IMR-90 (cell line): ENCODE measurements at regions not wholly inside any gene's neighbourhood (a gene's known extent, or its start where the extent isn't known, plus 50 kb on each side); places are given as distances from the start of the nearest gene placed in this dataset.

Experiments
- ATAC-seq: fragments of 200-7000 bp; cut with Tn5 transposase; 2 replicates; pipeline ENCODE4 v1.9.1; 2020; ENCODE audit warnings: low read depth, mild to moderate bottlenecking, moderate library complexity
- BruUV-seq: library from RNA; stranded (reverse); fragments of 400-500 nt; replicated peaks from 2 replicates; lab custom pipeline; 2021; lab: Mats Ljungman, UMichigan
- CTCF ChIA-PET: fragments of 300-600 bp; formaldehyde crosslinking; extraction: SDS; loops from one replicate; lab custom pipeline; 2021; ENCODE audit warnings: antibody characterized with exemption; lab: Yijun Ruan, JAX
- POLR2A ChIA-PET: fragments of 300-600 bp; sonication (Branson Sonifier 250); formaldehyde crosslinking; loops from one replicate; lab custom pipeline; 2022; ENCODE audit warnings: antibody characterized with exemption; ENCODE audit not compliant: unreplicated experiment; lab: Charles Lee
- DNase-seq: peaks from one replicate; pipeline ENCODE4 v3.0.0; 2013
- H2AFZ ChIP-seq: replicated peaks from 2 replicates; pipeline ENCODE3; 2013; ENCODE audit warnings: low read length, mild to moderate bottlenecking; ENCODE audit not compliant: poor library complexity
- H2AK5ac ChIP-seq: 2 replicates; pipeline ENCODE4 v1.6.1; 2013; ENCODE audit warnings: low read depth, low read length, inconsistent platforms
- H2AK9ac ChIP-seq: replicated peaks from 2 replicates; pipeline ENCODE3; 2013; ENCODE audit warnings: mild to moderate bottlenecking, low read depth, low read length, moderate library complexity; ENCODE audit not compliant: poor library complexity
- H2BK120ac ChIP-seq: 2 replicates; pipeline ENCODE4 v1.6.1; 2013; ENCODE audit warnings: low read depth, low read length, inconsistent platforms
- H2BK15ac ChIP-seq: 3 replicates; pipeline ENCODE4 v1.6.1; 2013; ENCODE audit warnings: low read depth, low read length, inconsistent platforms
- H2BK20ac ChIP-seq: 2 replicates; pipeline ENCODE4 v1.6.1; 2013; ENCODE audit warnings: low read depth, mild to moderate bottlenecking, inconsistent platforms, low read length, moderate library complexity
- H2BK5ac ChIP-seq: 2 replicates; pipeline ENCODE4 v1.6.1; 2013; ENCODE audit warnings: mild to moderate bottlenecking, low read depth, low read length, inconsistent platforms; ENCODE audit not compliant: poor library complexity, severe bottlenecking
- H3K14ac ChIP-seq: replicated peaks from 2 replicates; pipeline ENCODE4 v1.6.1; 2013; ENCODE audit warnings: low read depth, low read length, inconsistent platforms
- H3K18ac ChIP-seq: 2 replicates; pipeline ENCODE4 v1.6.1; 2013; ENCODE audit warnings: low read depth, low read length, control low read depth
- H3K23ac ChIP-seq: 2 replicates; pipeline ENCODE4 v1.6.1; 2013; ENCODE audit warnings: low read depth, low read length, inconsistent platforms
- H3K27ac ChIP-seq: 2 replicates; pipeline ENCODE4 v1.5.1; 2013; ENCODE audit warnings: mild to moderate bottlenecking, control low read depth, low read length; ENCODE audit not compliant: insufficient read depth
- H3K27me3 ChIP-seq: 2 replicates; pipeline ENCODE4 v1.6.1; 2013; ENCODE audit warnings: low read length; ENCODE audit not compliant: control insufficient read depth, insufficient read depth
- H3K36me3 ChIP-seq: 2 replicates; pipeline ENCODE4 v1.6.1; 2013; ENCODE audit warnings: low read length, mixed read lengths; ENCODE audit not compliant: control insufficient read depth, insufficient read depth
- H3K4ac ChIP-seq: 2 replicates; pipeline ENCODE4 v1.6.1; 2013; ENCODE audit warnings: low read depth, low read length, inconsistent platforms
- H3K4me1 ChIP-seq: 2 replicates; pipeline ENCODE4 v1.6.1; 2013; ENCODE audit warnings: low read length, mixed read lengths; ENCODE audit not compliant: control insufficient read depth, insufficient read depth
- H3K4me2 ChIP-seq: 2 replicates; pipeline ENCODE4 v1.6.1; 2013; ENCODE audit warnings: low read depth, mild to moderate bottlenecking, control low read depth, low read length, moderate library complexity
- H3K4me3 ChIP-seq: 2 replicates; pipeline ENCODE4 v1.5.1; 2013; ENCODE audit warnings: low read depth, mild to moderate bottlenecking, control low read depth, low read length, moderate library complexity; ENCODE audit not compliant: insufficient read depth
- H3K56ac ChIP-seq: 2 replicates; pipeline ENCODE4 v1.6.1; 2013; ENCODE audit warnings: low read length, inconsistent platforms; ENCODE audit not compliant: insufficient read depth; ENCODE audit errors: extremely low read depth
- H3K79me1 ChIP-seq, 2 experiments: 2 replicates each; pipeline ENCODE4 v1.6.1; 2013; ENCODE audit warnings: low read length in 2 of 2, inconsistent platforms in 1 of 2, low read depth in 1 of 2
- H3K9ac ChIP-seq: 2 replicates; pipeline ENCODE4 v1.6.1; 2013; ENCODE audit warnings: low read depth, low read length, control low read depth
- H3K9me1 ChIP-seq: 2 replicates; pipeline ENCODE4 v1.6.1; 2013; ENCODE audit warnings: low read length, inconsistent platforms; ENCODE audit not compliant: insufficient read depth
- H3K9me3 ChIP-seq: 2 replicates; pipeline ENCODE4 v1.6.1; 2013; ENCODE audit warnings: low read length; ENCODE audit not compliant: control insufficient read depth, insufficient read depth
- H4K20me1 ChIP-seq: 2 replicates; pipeline ENCODE4 v1.6.1; 2013; ENCODE audit warnings: low read length, inconsistent platforms; ENCODE audit not compliant: insufficient read depth
- H4K5ac ChIP-seq: 2 replicates; pipeline ENCODE4 v1.6.1; 2013; ENCODE audit warnings: mild to moderate bottlenecking, low read depth, low read length, control low read depth
- H4K8ac ChIP-seq, 2 experiments: 2 replicates each; pipeline ENCODE4 v1.6.1; 2013; ENCODE audit warnings: low read depth in 2 of 2, low read length in 2 of 2, control low read depth in 1 of 2, inconsistent platforms in 1 of 2
- H4K91ac ChIP-seq: 2 replicates; pipeline ENCODE4 v1.6.1; 2013; ENCODE audit warnings: low read depth, low read length, inconsistent platforms; ENCODE audit not compliant: insufficient read depth
- CHD1 ChIP-seq: IDR thresholded peaks from 2 replicates; pipeline ENCODE4 v1.6.1; 2012; ENCODE audit warnings: low read depth, low read length, improper control_type of control experiment
- POLR2A ChIP-seq: IDR thresholded peaks from 2 replicates; pipeline ENCODE4 v1.6.1; 2012; ENCODE audit warnings: mild to moderate bottlenecking, low read depth, low read length
- RFX5 ChIP-seq: IDR thresholded peaks from 2 replicates; pipeline ENCODE4 v1.8.0; 2012; ENCODE audit warnings: low read depth, mild to moderate bottlenecking, low read length, moderate library complexity
- WGBS, 2 experiments: methylation state at CpG; one replicate each; pipeline versions ENCODE4 v1.1.5 to v1.1.7; 2013; ENCODE audit warnings: missing lambda C conversion rate in 2 of 2; ENCODE audit not compliant: insufficient read length in 1 of 2; ENCODE audit errors: extremely low coverage in 2 of 2; 5-methylcytosine and 5-hydroxymethylcytosine counted together
- dilution Hi-C: fragments of 300-500 bp; cut with HindIII; formaldehyde crosslinking; loops from one replicate; pipeline ENCODE4 v1.14.3; 2018; ENCODE audit warnings: low sequenced_read_pairs; ENCODE audit not compliant: unreplicated experiment
- in situ Hi-C: fragments of 300-500 bp; cut with MboI; formaldehyde crosslinking; loops from 3 replicates; pipeline ENCODE4 v1.14.3; 2019; ENCODE audit warnings: low sequenced_read_pairs, inconsistent platforms, mixed read lengths
- intact Hi-C: fragments of 100-400 bp; cut with micrococcal nuclease; formaldehyde crosslinking; loops from 2 replicates; pipeline ENCODE4 v1.10.0; 2022
- TF ChIP-seq, protein P1 (sequence below): fragments of 150-350 bp; IDR thresholded peaks from 2 replicates; pipeline ENCODE4 v1.6.1; 2016; ENCODE audit warnings: low read depth, mild to moderate bottlenecking, low read length, moderate library complexity, borderline replicate concordance

DNA sequence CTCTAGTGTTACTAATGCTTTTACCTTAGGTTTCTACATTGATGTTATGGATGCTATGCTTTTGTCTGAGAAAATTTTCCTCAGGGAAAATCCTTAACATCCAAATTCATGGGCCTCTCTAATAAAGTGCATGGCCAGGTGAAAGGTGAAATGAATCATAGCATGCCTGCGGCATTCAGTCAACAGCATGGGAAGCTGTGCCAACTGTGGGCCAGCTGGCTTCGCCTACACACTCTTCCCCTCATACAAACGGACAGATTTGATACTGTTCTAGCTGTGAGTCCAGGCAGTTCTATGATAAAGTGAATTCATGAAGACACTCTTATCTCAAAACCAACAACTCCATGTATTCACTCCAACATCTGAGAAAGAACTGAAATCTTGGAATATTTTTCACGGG is 374.1 kb downstream of the PLK2 start:
- ATAC-seq = no peak
- Histone ChIP-seq H2AFZ (no peak overlapping the region), H3K27me3 (no peaks in the 10 kb centered on the region), H3K36me3 (no peaks in the 10 kb centered on the region), H3K18ac (no peak overlapping the region), H3K14ac (no peak overlapping the region; the same call in 1 of the 2 replicates), H4K8ac (no peak overlapping the region), H4K20me1 (no peaks in the 10 kb centered on the region), H3K4me1 (no peaks in the 10 kb centered on the region), H3K27ac (no peak overlapping the region), H2AK9ac (no peak overlapping the region), H3K4me2 (no peak overlapping the region), H2BK5ac (no peak overlapping the region), H3K56ac (no peak overlapping the region), H2BK20ac (no peak overlapping the region), H2BK120ac (no peak overlapping the region), H2AK5ac (no peak overlapping the region), H3K4me3 (no peak overlapping the region), H3K9me1 (no peaks in the 10 kb centered on the region), H4K5ac (no peak overlapping the region), H3K23ac (0 out of 2 replicates have a peak overlapping the region, but pooled peaks have one; percentile 50), H4K91ac (no peak overlapping the region), H3K9me3 (no peaks in the 10 kb centered on the region), H2BK15ac (no peak overlapping the region), H3K9ac (no peak overlapping the region), H3K4ac (no peak overlapping the region), H3K79me1 (no peaks in the 10 kb centered on the region)
- CTCF ChIA-PET = no interaction called here
- dilution Hi-C loops (no loop called here), intact Hi-C loops (no loop called here), in situ Hi-C loops (no loop called here)
- TF ChIP-seq RFX5 (no peak), POLR2A (no peak), CHD1 (no peak)
- TF ChIP-seq, protein P1, sequence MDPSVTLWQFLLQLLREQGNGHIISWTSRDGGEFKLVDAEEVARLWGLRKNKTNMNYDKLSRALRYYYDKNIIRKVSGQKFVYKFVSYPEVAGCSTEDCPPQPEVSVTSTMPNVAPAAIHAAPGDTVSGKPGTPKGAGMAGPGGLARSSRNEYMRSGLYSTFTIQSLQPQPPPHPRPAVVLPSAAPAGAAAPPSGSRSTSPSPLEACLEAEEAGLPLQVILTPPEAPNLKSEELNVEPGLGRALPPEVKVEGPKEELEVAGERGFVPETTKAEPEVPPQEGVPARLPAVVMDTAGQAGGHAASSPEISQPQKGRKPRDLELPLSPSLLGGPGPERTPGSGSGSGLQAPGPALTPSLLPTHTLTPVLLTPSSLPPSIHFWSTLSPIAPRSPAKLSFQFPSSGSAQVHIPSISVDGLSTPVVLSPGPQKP = no peak
- no TSS peak for BruUV-seq
- WGBS, 2 experiments = no CpG with 5 or more reads among the region's 4 CpGs
- POLR2A ChIA-PET = no interaction called here
- DNase-seq = peak; percentile 63
